ENCODE measurements at regions not wholly inside any gene's neighbourhood (a gene's known extent, or its start where the extent isn't known, plus 50 kb on each side); places are given as distances from the start of the nearest gene placed in this dataset.
A peak's percentile ranks its signal among the peaks of the same experiment; 100 is the strongest.

- no peaks in the 10 kb centered on the region for H3K79me2 ChIP-seq (ENCODE audit: insufficient read depth, low read length)
- RAD21 ChIA-PET (ENCODE audit: low non-redundant PET in 1 of 2, low total read pairs in 2 of 2, uncharacterized antibody in 2 of 2, unreplicated experiment in 2 of 2) = no interaction called here
- H3K4me2 ChIP-seq (ENCODE audit: low read length) = no peak overlapping the region
- no peaks in the 10 kb centered on the region for H4K20me1 ChIP-seq (ENCODE audit: insufficient read depth)
- ATAC-seq (no peak), DNase-seq (ENCODE audit: low read depth, low spot score) (no peak)
- H3K9ac ChIP-seq (ENCODE audit: low read length) = no peak overlapping the region
- TF ChIP-seq MAX (IDR thresholded peaks at IDR 0.05) (no peak), SP1 (IDR thresholded peaks at IDR 0.05; ENCODE audit: low read depth) (no peak), EZH2 (IDR thresholded peaks at IDR 0.05) (no peak), TCF7L2 (IDR thresholded peaks at IDR 0.05; ENCODE audit: borderline replicate concordance, extremely low read depth, insufficient read depth, insufficient read length) (no peak)
- CTCF ChIA-PET = no interaction called here
- no peaks in the 10 kb centered on the region for H3K4me1 ChIP-seq (ENCODE audit: control insufficient read depth in 1 of 2, insufficient read depth in 2 of 2, low read length in 2 of 2)
- POLR2A ChIA-PET = no interaction called here
- no peaks in the 10 kb centered on the region for H3K36me3 ChIP-seq (ENCODE audit: control insufficient read depth in 1 of 2, insufficient read depth in 2 of 2, low read length in 2 of 2)
- intact Hi-C loops (cut with micrococcal nuclease) = loop anchor here (10.0 kb wide), 2 partner anchors 117 to 797 kb away; no protein-coding TSS in a partner anchor
- H3K27ac ChIP-seq (ENCODE audit: low read depth, low read length) = no peak overlapping the region
- no peaks in the 10 kb centered on the region for H3K9me2 ChIP-seq (ENCODE audit: insufficient read depth)
- no peaks in the 10 kb centered on the region for H3K9me3 ChIP-seq (ENCODE audit: control insufficient read depth in 1 of 2, insufficient read depth in 1 of 2, low read depth in 1 of 2, low read length in 2 of 2)
- no peak overlapping the region for H3K4me3 ChIP-seq (replicated peaks in 1 of 2; ENCODE audit: low read depth in 1 of 2, low read length in 2 of 2)
- H3K27me3 ChIP-seq (ENCODE audit: insufficient read depth, low read length) = no peaks in the 10 kb centered on the region
- BruUV-seq (replicated peaks) = no TSS peak
- H2AFZ ChIP-seq (ENCODE audit: low read depth, low read length, poor library complexity, severe bottlenecking) = no peak overlapping the region
Measured at GRCh38 chrX:64097891-64098290, 107.6 kb downstream of the AMER1 start.

GRCh38 chrX:64093761-64094160 is 111.7 kb downstream of the AMER1 start:
- Histone ChIP-seq H3K9me2 (ENCODE audit: insufficient read depth) (no peaks in the 10 kb centered on the region), H4K20me1 (ENCODE audit: insufficient read depth) (no peaks in the 10 kb centered on the region), H3K4me1 (ENCODE audit: control insufficient read depth in 1 of 2, insufficient read depth in 2 of 2, low read length in 2 of 2) (no peaks in the 10 kb centered on the region), H3K79me2 (ENCODE audit: insufficient read depth, low read length) (no peaks in the 10 kb centered on the region), H3K27me3 (ENCODE audit: insufficient read depth, low read length) (no peaks in the 10 kb centered on the region), H3K9ac (ENCODE audit: low read length) (no peak overlapping the region), H3K4me3 (replicated peaks in 1 of 2; ENCODE audit: low read depth in 1 of 2, low read length in 2 of 2) (no peak overlapping the region), H3K27ac (ENCODE audit: low read depth, low read length) (no peak overlapping the region), H3K9me3 (ENCODE audit: control insufficient read depth in 1 of 2, insufficient read depth in 1 of 2, low read depth in 1 of 2, low read length in 2 of 2) (no peaks in the 10 kb centered on the region), H3K4me2 (ENCODE audit: low read length) (no peak overlapping the region), H2AFZ (ENCODE audit: low read depth, low read length, poor library complexity, severe bottlenecking) (no peak overlapping the region), H3K36me3 (ENCODE audit: control insufficient read depth in 1 of 2, insufficient read depth in 2 of 2, low read length in 2 of 2) (no peaks in the 10 kb centered on the region)
- ATAC-seq (peak; percentile 47; the same call in 1 of the 2 replicates), DNase-seq (ENCODE audit: low read depth, low spot score) (no peak)
- POLR2A ChIA-PET = no interaction called here
- intact Hi-C loops (cut with micrococcal nuclease) = loop anchor here (10.0 kb wide), 2 partner anchors 121 to 801 kb away; no protein-coding TSS in a partner anchor
- BruUV-seq (replicated peaks) = no TSS peak
- RAD21 ChIA-PET (ENCODE audit: low non-redundant PET in 1 of 2, low total read pairs in 2 of 2, uncharacterized antibody in 2 of 2, unreplicated experiment in 2 of 2) = no interaction called here
- no peak for TF ChIP-seq YY1 (IDR thresholded peaks at IDR 0.05; ENCODE audit: extremely low read depth, insufficient replicate concordance, low read depth, low read length)
- peak in 2 of 3 experiments; percentile 31 to 43; a peak in 3 of 6 replicates for TF ChIP-seq CTCF (IDR thresholded peaks at IDR 0.05 in 2 of 3, conservative IDR thresholded peaks at IDR 0.05 in 1 of 3; ENCODE audit: borderline replicate concordance in 1 of 3, insufficient read depth in 1 of 3, low read depth in 2 of 3, low read length in 2 of 3)
- peak; percentile 44 for TF ChIP-seq RAD21 (IDR thresholded peaks at IDR 0.05; ENCODE audit: low read depth)
- CTCF ChIA-PET = no interaction called here

Measured in HCT116 (cell line).